ENCODE measurements at regions not wholly inside any gene's neighbourhood (a gene's known extent, or its start where the extent isn't known, plus 50 kb on each side); places are given as distances from the start of the nearest gene placed in this dataset.
"Not testable (repeated sequence)": the region's sequence is repeated elsewhere in the genome, so short reads cannot be mapped to it uniquely, and the experiment has no call there.

- DNase-seq: no peak
These were observed 51.7 kb downstream of the FAM50B start for GRCh38 chr6:3900744-3901336.

- no peak for DNase-seq
These were observed 53.9 kb downstream of the FAM50B start for GRCh38 chr6:3902871-3903648.

- no peak for DNase-seq
These were observed 55.3 kb downstream of the FAM50B start for GRCh38 chr6:3904518-3904917.

GRCh38 chr6:3905945-3906845, 57.0 kb downstream of the FAM50B start:
- DNase-seq: no peak

- no peak for DNase-seq
These were observed 57.6 kb downstream of the FAM50B start for GRCh38 chr6:3906846-3907151.

- DNase-seq: no peak
These were observed 59.0 kb downstream of the FAM50B start for GRCh38 chr6:3908223-3908622.

GRCh38 chr6:3908961-3909360, 59.8 kb downstream of the FAM50B start:
- no peak for DNase-seq

- DNase-seq: no peak
These were observed 61.0 kb downstream of the FAM50B start for GRCh38 chr6:3910106-3910663.

- no peak for DNase-seq
These were observed 62.0 kb downstream of the FAM50B start for GRCh38 chr6:3911130-3911529.

- DNase-seq: no peak
These were observed 62.6 kb downstream of the FAM50B start for GRCh38 chr6:3911614-3912336.

- no peak for DNase-seq
These were observed 63.3 kb downstream of the FAM50B start for GRCh38 chr6:3912361-3913076.

- DNase-seq: no peak
These were observed 64.1 kb downstream of the FAM50B start for GRCh38 chr6:3913077-3913957.

- no peak for DNase-seq
These were observed 64.8 kb downstream of the FAM50B start for GRCh38 chr6:3913958-3914337.

- no peak for DNase-seq
These were observed 66.1 kb downstream of the FAM50B start for GRCh38 chr6:3915076-3915791.

GRCh38 chr6:3916211-3916610, 67.0 kb downstream of the FAM50B start:
- no peak for DNase-seq

- not testable (repeated sequence) for DNase-seq
These were observed 67.6 kb downstream of the FAM50B start for GRCh38 chr6:3916749-3917148.

GRCh38 chr6:3918469-3918868, 69.3 kb downstream of the FAM50B start:
- DNase-seq: peak; percentile 91

GRCh38 chr6:3919130-3919628, 70.0 kb downstream of the FAM50B start:
- peak; percentile 84 for DNase-seq

- DNase-seq: no peak
These were observed 70.7 kb downstream of the FAM50B start for GRCh38 chr6:3919849-3920248.

GRCh38 chr6:3920321-3920720, 71.1 kb downstream of the FAM50B start:
- DNase-seq: no peak
